HepG2 (cell line): ENCODE measurements at regions not wholly inside any gene's neighbourhood (a gene's known extent, or its start where the extent isn't known, plus 50 kb on each side); places are given as distances from the start of the nearest gene placed in this dataset.

ENCODE experiments used
- ATAC-seq: fragments of 200-7000 bp; cut with Tn5 transposase; 3 replicates; pipeline ENCODE4 v1.9.1; 2020; ENCODE audit warnings: mild to moderate bottlenecking, moderate library complexity
- BruUV-seq: library from RNA; stranded (reverse); fragments of 400-500 nt; replicated peaks from 2 replicates; lab custom pipeline; 2021; lab: Mats Ljungman, UMichigan
- CTCF ChIA-PET: fragments of 300-600 bp; formaldehyde crosslinking; extraction: SDS; loops from one replicate; lab custom pipeline; 2021; ENCODE audit warnings: low total read pairs, inconsistent platforms, low intra/inter-chr PET ratio; lab: Yijun Ruan, JAX
- POLR2A ChIA-PET: fragments of 350-600 bp; sonication (Branson Sonifier 250); formaldehyde crosslinking; loops from one replicate; lab custom pipeline; 2020; ENCODE audit warnings: antibody characterized with exemption, inconsistent platforms; lab: Yijun Ruan, JAX
- DNase-seq: peaks from one replicate; pipeline ENCODE4 v3.0.0-alpha.2; 2015; ENCODE audit warnings: low spot score
- FAIRE-seq: peaks from 3 replicates; lab custom pipeline; 2011; peaks lifted over from hg19 to GRCh38; lab: Jason Lieb, UNC
- H2AFZ ChIP-seq: one replicate; pipeline ENCODE4 v1.6.1; 2011; ENCODE audit warnings: low read length, inconsistent platforms
- H3K27ac ChIP-seq: fragments of 300-600 bp; 3 replicates; pipeline ENCODE4 v1.8.0; 2011; ENCODE audit warnings: mixed run types, mild to moderate bottlenecking, mixed read lengths, low read length, inconsistent platforms; ENCODE audit not compliant: insufficient read depth; ENCODE audit errors: extremely low read length
- H3K27me3 ChIP-seq, 2 experiments: fragments of 200-600 bp in 1 of 2; 2 replicates in 1 of 2; 3 replicates in 1 of 2; pipeline versions ENCODE4 v1.6.0 to v1.8.0; 2011; ENCODE audit warnings: low read length in 2 of 2, mild to moderate bottlenecking in 2 of 2, moderate library complexity in 2 of 2, inconsistent platforms in 1 of 2; ENCODE audit not compliant: insufficient read depth in 2 of 2, control insufficient read depth in 1 of 2
- H3K36me3 ChIP-seq, 2 experiments: fragments of 200-600 bp in 1 of 2; replicated peaks in 1 of 2; 2 replicates in 1 of 2; 3 replicates in 1 of 2; pipeline versions ENCODE4 v1.5.1 to v1.8.0; 2011; ENCODE audit warnings: low read length in 2 of 2, inconsistent platforms in 1 of 2; ENCODE audit not compliant: insufficient read depth in 2 of 2, control insufficient read depth in 1 of 2
- H3K4me1 ChIP-seq: 2 replicates; pipeline ENCODE4 v1.5.1; 2012; ENCODE audit warnings: low read length, inconsistent platforms; ENCODE audit not compliant: insufficient read depth
- H3K4me2 ChIP-seq: 2 replicates; pipeline ENCODE4 v1.6.0; 2011; ENCODE audit warnings: low read depth, low read length, inconsistent platforms
- H3K4me3 ChIP-seq, 3 experiments: fragments of 200-600 bp in 1 of 3; sonication (generic), shearing (Covaris generic) in 1 of 3; replicated peaks in 1 of 3; 2 replicates each; pipeline ENCODE4 v1.5.1; 2011 to 2016; ENCODE audit warnings: low read length in 3 of 3, inconsistent platforms in 2 of 3, low read depth in 2 of 3, mild to moderate bottlenecking in 2 of 3, control low read depth in 1 of 3, mixed read lengths in 1 of 3; ENCODE audit not compliant: insufficient read depth in 1 of 3
- H3K79me2 ChIP-seq: one replicate; pipeline ENCODE4 v1.6.1; 2011; ENCODE audit warnings: low read length, inconsistent platforms; ENCODE audit not compliant: insufficient read depth
- H3K9ac ChIP-seq: 2 replicates; pipeline ENCODE4 v1.6.0; 2011; ENCODE audit warnings: mild to moderate bottlenecking, low read depth, low read length, inconsistent platforms; ENCODE audit not compliant: insufficient read depth
- H3K9me3 ChIP-seq: 2 replicates; pipeline ENCODE4 v1.5.1; 2012; ENCODE audit warnings: mild to moderate bottlenecking, low read length
- H4K20me1 ChIP-seq: 2 replicates; pipeline ENCODE4 v1.6.0; 2011; ENCODE audit warnings: inconsistent platforms, mild to moderate bottlenecking, low read length, moderate library complexity; ENCODE audit not compliant: insufficient read depth
- FOXA1 ChIP-seq, 2 experiments: fragments of 450-650 bp in 1 of 2; sonication (generic) in 1 of 2; formaldehyde crosslinking in 1 of 2; IDR thresholded peaks; 2 replicates each; pipeline versions ENCODE4 v1.4.0 to v1.6.1; 2016 to 2020; ENCODE audit warnings: missing genetic modification reagents in 1 of 2
- NFYB ChIP-seq: sonication (generic); formaldehyde crosslinking; IDR thresholded peaks from 2 replicates; pipeline ENCODE4 v1.4.0; 2020; ENCODE audit warnings: missing genetic modification reagents
- PAF1 ChIP-seq: IDR thresholded peaks from 2 replicates; pipeline ENCODE4 v1.6.1; 2016; ENCODE audit warnings: missing genetic modification reagents, missing compliant biosample characterization
- RFXAP ChIP-seq: sonication (generic); formaldehyde crosslinking; IDR thresholded peaks from 2 replicates; pipeline ENCODE4 v1.4.0; 2020; ENCODE audit warnings: missing genetic modification reagents, borderline replicate concordance
- TFAP4 ChIP-seq: sonication (generic); IDR thresholded peaks from 2 replicates; pipeline ENCODE4 v1.6.1; 2016; ENCODE audit warnings: low read depth, borderline replicate concordance
- ZFP36L1 ChIP-seq: sonication (generic); formaldehyde crosslinking; IDR thresholded peaks from 2 replicates; pipeline ENCODE4 v1.8.0; 2022; ENCODE audit warnings: mild to moderate bottlenecking, missing genetic modification reagents, moderate library complexity
- WGBS: methylation state at CpG from one replicate; pipeline ENCODE4 v1.1.6; 2017; ENCODE audit warnings: low lambda C conversion rate; 5-methylcytosine and 5-hydroxymethylcytosine counted together
- in situ Hi-C: cut with HindIII; loops from 2 replicates; pipeline ENCODE4 v1.10.0; 2017; ENCODE audit warnings: low pct_unique_long_range_greater_than_20kb; ENCODE audit not compliant: extremely low pct_ligation_motif_present
- intact Hi-C: fragments of 100-400 bp; cut with micrococcal nuclease; formaldehyde crosslinking; loops from one replicate; pipeline ENCODE4 v1.10.0; 2022; ENCODE audit not compliant: unreplicated experiment
- TF ChIP-seq, protein P1 (sequence below): sonication (generic); formaldehyde crosslinking; conservative IDR thresholded peaks from 2 replicates; pipeline ENCODE4 v1.8.1; 2023; ENCODE audit warnings: missing genetic modification reagents
- TF ChIP-seq, protein P2 (sequence below): sonication (generic); formaldehyde crosslinking; IDR thresholded peaks from 2 replicates; pipeline ENCODE4 v1.4.0; 2020; ENCODE audit warnings: missing genetic modification reagents

GRCh38 chr2:47652061-47652690 lies 81.4 kb upstream of the KCNK12 start (continued):
- TF ChIP-seq, protein P1, sequence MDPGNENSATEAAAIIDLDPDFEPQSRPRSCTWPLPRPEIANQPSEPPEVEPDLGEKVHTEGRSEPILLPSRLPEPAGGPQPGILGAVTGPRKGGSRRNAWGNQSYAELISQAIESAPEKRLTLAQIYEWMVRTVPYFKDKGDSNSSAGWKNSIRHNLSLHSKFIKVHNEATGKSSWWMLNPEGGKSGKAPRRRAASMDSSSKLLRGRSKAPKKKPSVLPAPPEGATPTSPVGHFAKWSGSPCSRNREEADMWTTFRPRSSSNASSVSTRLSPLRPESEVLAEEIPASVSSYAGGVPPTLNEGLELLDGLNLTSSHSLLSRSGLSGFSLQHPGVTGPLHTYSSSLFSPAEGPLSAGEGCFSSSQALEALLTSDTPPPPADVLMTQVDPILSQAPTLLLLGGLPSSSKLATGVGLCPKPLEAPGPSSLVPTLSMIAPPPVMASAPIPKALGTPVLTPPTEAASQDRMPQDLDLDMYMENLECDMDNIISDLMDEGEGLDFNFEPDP: no peak
- TF ChIP-seq PAF1 (no peak), RFXAP (CRISPR knock-in tag) (no peak), ZFP36L1 (no peak)

GRCh38 chr2:47651296-47651695 lies 80.5 kb upstream of the KCNK12 start:
- Histone ChIP-seq H4K20me1 (no peaks in the 10 kb centered on the region), H3K4me3 (no peak overlapping the region), H3K36me3 (no peaks in the 10 kb centered on the region), H3K9me3 (no peaks in the 10 kb centered on the region), H3K9ac (no peak overlapping the region), H3K79me2 (no peaks in the 10 kb centered on the region), H2AFZ (no peak overlapping the region), H3K4me2 (no peak overlapping the region), H3K4me1 (peaks cover 12% of the 10 kb centered on the region), H3K27me3 (peaks cover 8 to 57% of the 10 kb centered on the region in 2 experiments; a peak in 4 of 5 replicates), H3K27ac (no peak overlapping the region)
- TF ChIP-seq TFAP4 (peak; percentile 47; the same call in 1 of the 2 replicates), FOXA1 (IDR thresholded peaks at IDR 0.05) (no peak), FOXA1 (CRISPR knock-in tag; IDR thresholded peaks at IDR 0.05) (peak; percentile 44), NFYB (CRISPR knock-in tag) (no peak)
- TF ChIP-seq, protein P2, sequence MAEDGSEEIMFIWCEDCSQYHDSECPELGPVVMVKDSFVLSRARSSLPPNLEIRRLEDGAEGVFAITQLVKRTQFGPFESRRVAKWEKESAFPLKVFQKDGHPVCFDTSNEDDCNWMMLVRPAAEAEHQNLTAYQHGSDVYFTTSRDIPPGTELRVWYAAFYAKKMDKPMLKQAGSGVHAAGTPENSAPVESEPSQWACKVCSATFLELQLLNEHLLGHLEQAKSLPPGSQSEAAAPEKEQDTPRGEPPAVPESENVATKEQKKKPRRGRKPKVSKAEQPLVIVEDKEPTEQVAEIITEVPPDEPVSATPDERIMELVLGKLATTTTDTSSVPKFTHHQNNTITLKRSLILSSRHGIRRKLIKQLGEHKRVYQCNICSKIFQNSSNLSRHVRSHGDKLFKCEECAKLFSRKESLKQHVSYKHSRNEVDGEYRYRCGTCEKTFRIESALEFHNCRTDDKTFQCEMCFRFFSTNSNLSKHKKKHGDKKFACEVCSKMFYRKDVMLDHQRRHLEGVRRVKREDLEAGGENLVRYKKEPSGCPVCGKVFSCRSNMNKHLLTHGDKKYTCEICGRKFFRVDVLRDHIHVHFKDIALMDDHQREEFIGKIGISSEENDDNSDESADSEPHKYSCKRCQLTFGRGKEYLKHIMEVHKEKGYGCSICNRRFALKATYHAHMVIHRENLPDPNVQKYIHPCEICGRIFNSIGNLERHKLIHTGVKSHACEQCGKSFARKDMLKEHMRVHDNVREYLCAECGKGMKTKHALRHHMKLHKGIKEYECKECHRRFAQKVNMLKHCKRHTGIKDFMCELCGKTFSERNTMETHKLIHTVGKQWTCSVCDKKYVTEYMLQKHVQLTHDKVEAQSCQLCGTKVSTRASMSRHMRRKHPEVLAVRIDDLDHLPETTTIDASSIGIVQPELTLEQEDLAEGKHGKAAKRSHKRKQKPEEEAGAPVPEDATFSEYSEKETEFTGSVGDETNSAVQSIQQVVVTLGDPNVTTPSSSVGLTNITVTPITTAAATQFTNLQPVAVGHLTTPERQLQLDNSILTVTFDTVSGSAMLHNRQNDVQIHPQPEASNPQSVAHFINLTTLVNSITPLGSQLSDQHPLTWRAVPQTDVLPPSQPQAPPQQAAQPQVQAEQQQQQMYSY (CRISPR knock-in tag): no peak
- BruUV-seq: no TSS peak
- ChIA-PET CTCF (no interaction called here), POLR2A (no interaction called here)
- 8% methylated on average over 3 of the region's 5 CpGs for WGBS
- ATAC-seq: no peak
- DNase-seq: no peak
- no peak for FAIRE-seq
- in situ Hi-C loops (loop anchor here (5.0 kb wide), 1 partner anchor 116 kb away; no protein-coding TSS in a partner anchor), intact Hi-C loops (no loop called here)
